Retina (tissue), 1 donor: ENCODE measurements at regions not wholly inside any gene's neighbourhood (a gene's known extent, or its start where the extent isn't known, plus 50 kb on each side); places are given as distances from the start of the nearest gene placed in this dataset.
"Not testable (repeated sequence)": the region's sequence is repeated elsewhere in the genome, so short reads cannot be mapped to it uniquely, and the experiment has no call there.

Experiments used
- DNase-seq: peaks from one replicate; pipeline ENCODE4 v3.0.0-alpha.2; 2016

- DNase-seq, result peak; percentile 63
These were observed 112.5 kb downstream of the RRAGC start for GRCh38 chr1:38746941-38747600.

- no peak for DNase-seq
These were observed 113.1 kb downstream of the RRAGC start for GRCh38 chr1:38746402-38746935.

- DNase-seq, result no peak
These were observed 113.8 kb downstream of the RRAGC start for GRCh38 chr1:38745476-38746401.

- DNase-seq, result no peak
These were observed 114.9 kb downstream of the RRAGC start for GRCh38 chr1:38744452-38745350.

GRCh38 chr1:38743184-38743583 is 116.4 kb downstream of the RRAGC start:
- no peak for DNase-seq

GRCh38 chr1:38741341-38741740 is 118.2 kb downstream of the RRAGC start:
- no peak for DNase-seq

- DNase-seq, result no peak
These were observed 119.1 kb downstream of the RRAGC start for GRCh38 chr1:38740487-38740886.

- DNase-seq, result peak; percentile 34
These were observed 121.4 kb downstream of the RRAGC start for GRCh38 chr1:38738207-38738606.

- DNase-seq, result no peak
These were observed 123.2 kb downstream of the RRAGC start for GRCh38 chr1:38736399-38736798.

GRCh38 chr1:38735651-38736161 is 123.9 kb downstream of the RRAGC start:
- DNase-seq, result no peak

- DNase-seq, result no peak
These were observed 125.8 kb downstream of the RRAGC start for GRCh38 chr1:38733761-38734160.

- DNase-seq, result no peak
These were observed 128.8 kb downstream of the RRAGC start for GRCh38 chr1:38730511-38731397.

GRCh38 chr1:38728585-38728908 is 131.0 kb downstream of the RRAGC start:
- DNase-seq, result no peak

- peak; percentile 41 for DNase-seq
These were observed 131.6 kb downstream of the RRAGC start for GRCh38 chr1:38727684-38728584.

- DNase-seq, result not testable (repeated sequence)
These were observed 134.1 kb downstream of the RRAGC start for GRCh38 chr1:38725321-38725961.

- DNase-seq, result no peak
These were observed 135.1 kb downstream of the RRAGC start for GRCh38 chr1:38724160-38725131.

GRCh38 chr1:38721816-38722215 is 137.8 kb downstream of the RRAGC start:
- DNase-seq, result no peak

GRCh38 chr1:38719880-38720279 is 139.7 kb downstream of the RRAGC start:
- no peak for DNase-seq

- DNase-seq, result no peak
These were observed 141.5 kb downstream of the RRAGC start for GRCh38 chr1:38718031-38718430.
